ENCODE measurements at regions not wholly inside any gene's neighbourhood (a gene's known extent, or its start where the extent isn't known, plus 50 kb on each side); places are given as distances from the start of the nearest gene placed in this dataset.
"Not testable (repeated sequence)": the region's sequence is repeated elsewhere in the genome, so short reads cannot be mapped to it uniquely, and the experiment has no call there.

DNA sequence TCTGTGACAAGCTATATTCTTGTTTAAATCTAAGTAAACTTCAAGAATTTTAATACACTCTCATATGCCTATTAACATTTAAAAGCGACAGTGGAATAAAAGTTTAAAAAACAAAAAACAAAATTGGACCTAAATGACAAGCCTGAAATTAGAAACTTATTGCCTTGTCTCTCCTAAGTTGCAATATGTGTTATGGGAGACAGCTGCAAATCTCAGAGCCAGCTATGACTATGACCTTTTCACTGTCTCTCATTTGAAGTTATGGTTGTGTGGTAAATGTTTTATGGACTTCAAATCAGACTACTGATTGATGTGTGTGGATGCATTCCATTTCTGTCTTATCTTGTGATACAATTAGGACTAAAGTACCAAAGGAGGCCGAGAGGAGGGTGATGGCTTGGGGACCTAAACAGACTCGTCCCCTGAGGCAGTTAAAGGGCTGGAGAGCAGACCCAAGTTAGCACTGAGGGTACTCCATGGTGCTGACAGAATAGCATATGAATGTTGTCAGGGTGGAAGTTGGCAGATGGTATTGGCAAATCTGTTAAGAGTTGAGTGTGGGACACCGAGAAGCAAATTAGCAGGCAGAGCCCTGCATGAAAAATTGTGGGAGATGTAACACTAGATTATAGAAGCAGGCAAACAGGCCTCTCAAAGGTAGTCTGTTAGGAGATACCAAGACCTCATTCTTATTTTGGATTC is 930.1 kb upstream of the MAN1A1 start:
- Mint-ChIP-seq H3K9me3 (peaks cover 5% of the 10 kb centered on the region; the same call in 1 of the 2 replicates), H3K36me3 (ENCODE audit: low read depth) (no peaks in the 10 kb centered on the region), H3K27me3 (ENCODE audit: insufficient read depth) (no peaks in the 10 kb centered on the region), H3K4me1 (ENCODE audit: low read depth) (no peaks in the 10 kb centered on the region), H3K27ac (no peak overlapping the region), H3K4me3 (no peak overlapping the region)
- DNase-seq: no peak
- TF ChIP-seq, protein P1, sequence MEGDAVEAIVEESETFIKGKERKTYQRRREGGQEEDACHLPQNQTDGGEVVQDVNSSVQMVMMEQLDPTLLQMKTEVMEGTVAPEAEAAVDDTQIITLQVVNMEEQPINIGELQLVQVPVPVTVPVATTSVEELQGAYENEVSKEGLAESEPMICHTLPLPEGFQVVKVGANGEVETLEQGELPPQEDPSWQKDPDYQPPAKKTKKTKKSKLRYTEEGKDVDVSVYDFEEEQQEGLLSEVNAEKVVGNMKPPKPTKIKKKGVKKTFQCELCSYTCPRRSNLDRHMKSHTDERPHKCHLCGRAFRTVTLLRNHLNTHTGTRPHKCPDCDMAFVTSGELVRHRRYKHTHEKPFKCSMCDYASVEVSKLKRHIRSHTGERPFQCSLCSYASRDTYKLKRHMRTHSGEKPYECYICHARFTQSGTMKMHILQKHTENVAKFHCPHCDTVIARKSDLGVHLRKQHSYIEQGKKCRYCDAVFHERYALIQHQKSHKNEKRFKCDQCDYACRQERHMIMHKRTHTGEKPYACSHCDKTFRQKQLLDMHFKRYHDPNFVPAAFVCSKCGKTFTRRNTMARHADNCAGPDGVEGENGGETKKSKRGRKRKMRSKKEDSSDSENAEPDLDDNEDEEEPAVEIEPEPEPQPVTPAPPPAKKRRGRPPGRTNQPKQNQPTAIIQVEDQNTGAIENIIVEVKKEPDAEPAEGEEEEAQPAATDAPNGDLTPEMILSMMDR (IDR thresholded peaks at IDR 0.05): no peak

DNA sequence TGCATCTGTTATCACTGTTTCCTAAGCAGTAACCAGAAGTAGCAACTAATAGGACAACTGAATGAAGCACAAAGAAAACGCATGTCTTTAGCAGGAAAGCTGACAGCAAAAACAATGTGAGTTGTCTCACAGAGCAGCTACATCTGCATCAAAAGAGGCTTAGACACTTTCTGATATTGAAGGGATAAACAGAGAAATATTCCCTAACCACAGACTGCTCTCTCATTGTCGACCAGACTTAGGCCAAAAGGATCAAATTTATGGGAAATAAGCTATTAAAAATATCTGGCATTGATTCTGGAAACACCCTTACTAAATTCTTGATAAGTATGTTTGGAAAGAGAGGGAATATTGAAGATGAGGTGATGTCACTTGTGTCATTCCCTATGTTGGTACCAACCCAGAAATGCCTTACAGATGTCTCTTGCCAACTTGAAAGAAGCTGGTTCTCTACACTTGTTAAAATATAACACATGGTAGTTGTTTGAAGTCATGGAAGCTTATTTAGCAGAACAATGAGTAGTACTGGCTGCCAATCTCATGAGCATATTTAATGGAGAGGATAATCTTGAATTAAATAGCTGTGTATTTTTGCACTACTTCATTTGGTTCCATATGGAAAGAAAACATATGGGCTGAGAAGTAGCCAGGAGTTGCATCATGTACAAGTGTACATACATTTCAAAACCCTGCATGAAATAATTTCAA is 929.3 kb upstream of the MAN1A1 start:
- no peak overlapping the region for H3K27ac Mint-ChIP-seq
- no peaks in the 10 kb centered on the region for H3K4me1 Mint-ChIP-seq (ENCODE audit: low read depth)
- no peaks in the 10 kb centered on the region for H3K27me3 Mint-ChIP-seq (ENCODE audit: insufficient read depth)
- no peak overlapping the region for H3K4me3 Mint-ChIP-seq
- peaks cover 7% of the 10 kb centered on the region for H3K9me3 Mint-ChIP-seq
- TF ChIP-seq, protein P1 (IDR thresholded peaks at IDR 0.05): no peak
- H3K36me3 Mint-ChIP-seq (ENCODE audit: low read depth): no peaks in the 10 kb centered on the region
- DNase-seq: no peak

DNA sequence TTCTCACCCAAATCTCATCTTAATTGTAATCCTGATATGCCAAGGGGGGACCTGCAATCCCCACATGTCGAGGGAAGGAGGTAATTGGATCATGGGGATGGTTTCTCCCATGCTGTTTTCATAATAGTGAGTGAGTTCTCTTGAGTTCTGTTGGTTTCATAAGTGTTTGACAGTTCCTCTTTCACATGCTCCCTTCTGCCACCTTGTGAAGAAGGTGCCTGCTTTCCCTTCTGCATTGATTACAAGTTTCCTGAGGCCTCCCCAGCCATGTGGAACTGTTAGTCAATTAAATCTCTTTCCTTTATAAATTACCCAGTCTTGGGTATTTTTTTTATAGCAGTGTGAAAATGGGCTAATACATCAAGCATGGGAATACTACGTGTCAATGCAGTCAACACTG is 925.0 kb upstream of the MAN1A1 start:
- Mint-ChIP-seq H3K9me3 (peaks cover 27% of the 10 kb centered on the region), H3K4me3 (no peak overlapping the region), H3K4me1 (ENCODE audit: low read depth) (no peaks in the 10 kb centered on the region), H3K27me3 (ENCODE audit: insufficient read depth) (no peaks in the 10 kb centered on the region; the same call in 1 of the 2 replicates), H3K27ac (no peak overlapping the region), H3K36me3 (ENCODE audit: low read depth) (no peaks in the 10 kb centered on the region)
- TF ChIP-seq, protein P1 (IDR thresholded peaks at IDR 0.05): no peak
- DNase-seq: no peak

DNA sequence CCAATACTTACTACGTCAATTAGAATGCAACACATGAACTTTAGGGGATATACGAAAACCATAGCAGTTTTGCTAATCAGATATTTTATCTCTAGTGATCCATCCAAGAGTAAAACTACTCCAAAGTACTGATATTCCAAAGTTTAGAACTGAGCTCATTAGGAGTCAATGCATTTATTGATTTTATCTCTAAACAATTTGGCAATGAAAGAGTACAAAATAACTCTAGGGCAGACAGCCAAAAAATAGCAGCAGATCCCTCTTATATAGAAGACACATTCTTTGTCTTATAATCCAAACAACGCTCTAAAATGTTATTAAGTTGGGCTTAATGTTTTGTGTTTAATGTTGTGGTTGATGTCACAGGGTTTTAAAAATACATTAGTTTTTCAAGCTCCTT is 923.9 kb upstream of the MAN1A1 start:
- TF ChIP-seq, protein P1 (IDR thresholded peaks at IDR 0.05): no peak
- Mint-ChIP-seq H3K4me3 (no peak overlapping the region), H3K36me3 (ENCODE audit: low read depth) (no peaks in the 10 kb centered on the region), H3K9me3 (peaks cover 25% of the 10 kb centered on the region), H3K27ac (no peak overlapping the region), H3K27me3 (ENCODE audit: insufficient read depth) (no peaks in the 10 kb centered on the region; the same call in 1 of the 2 replicates), H3K4me1 (ENCODE audit: low read depth) (no peaks in the 10 kb centered on the region)
- no peak for DNase-seq

DNA sequence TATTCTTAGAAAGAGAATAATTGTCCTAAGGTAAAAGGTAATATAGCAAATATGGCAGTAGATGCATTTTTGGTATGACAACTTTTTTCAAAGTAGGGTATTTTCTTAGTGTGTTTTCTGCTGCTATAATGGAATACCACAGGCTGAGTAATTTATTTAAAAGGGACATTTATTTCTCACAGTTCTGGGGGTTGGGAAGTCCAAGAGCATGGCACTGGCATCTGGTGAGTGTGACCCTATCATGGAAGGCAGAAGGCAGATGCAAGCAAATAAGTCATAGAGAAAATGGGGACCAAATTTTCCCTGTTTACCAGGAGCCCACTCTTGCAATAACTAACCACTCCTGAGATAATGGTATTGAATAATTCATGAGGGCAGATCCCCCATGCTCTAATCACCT is 922.5 kb upstream of the MAN1A1 start:
- H3K4me3 Mint-ChIP-seq: no peak overlapping the region
- no peak for DNase-seq

DNA sequence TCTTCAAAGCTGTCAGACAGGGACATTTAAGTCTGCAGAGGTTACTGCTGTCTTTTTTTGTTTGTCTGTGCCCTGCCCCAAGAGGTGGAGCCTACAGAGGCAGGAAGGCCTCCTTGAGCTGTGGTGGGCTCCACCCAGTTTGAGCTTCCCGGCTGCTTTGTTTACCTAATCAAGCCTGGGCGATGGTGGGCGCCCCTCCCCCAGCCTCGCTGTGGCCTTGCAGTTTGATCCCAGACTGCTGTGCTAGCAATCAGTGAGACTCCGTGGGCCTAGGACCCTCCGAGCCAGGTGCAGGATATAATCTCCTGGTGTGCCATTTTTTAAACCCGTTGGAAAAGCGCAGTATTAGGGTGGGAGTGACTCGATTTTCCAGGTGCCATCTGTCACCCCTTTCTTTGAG is 918.7 kb upstream of the MAN1A1 start:
- not testable (repeated sequence) for H3K4me1 Mint-ChIP-seq (ENCODE audit: low read depth); H3K27me3 Mint-ChIP-seq (ENCODE audit: insufficient read depth); H3K4me3 Mint-ChIP-seq; H3K27ac Mint-ChIP-seq; H3K36me3 Mint-ChIP-seq (ENCODE audit: low read depth); DNase-seq
- H3K9me3 Mint-ChIP-seq: peaks cover 31% of the 10 kb centered on the region

More for the DNA sequence above, 922.5 kb upstream of the MAN1A1 start:
- H3K9me3 Mint-ChIP-seq: peaks cover 27% of the 10 kb centered on the region
- no peaks in the 10 kb centered on the region; the same call in 1 of the 2 replicates for H3K27me3 Mint-ChIP-seq (ENCODE audit: insufficient read depth)
- H3K4me1 Mint-ChIP-seq (ENCODE audit: low read depth): no peaks in the 10 kb centered on the region
- no peak overlapping the region for H3K27ac Mint-ChIP-seq
- TF ChIP-seq, protein P1 (IDR thresholded peaks at IDR 0.05): no peak
- H3K36me3 Mint-ChIP-seq (ENCODE audit: low read depth): no peaks in the 10 kb centered on the region

Data from HFFc6 (cell line).